Parathyroid adenoma (tissue), 2 donors: ENCODE measurements at regions not wholly inside any gene's neighbourhood (a gene's known extent, or its start where the extent isn't known, plus 50 kb on each side); places are given as distances from the start of the nearest gene placed in this dataset.
A peak's percentile ranks its signal among the peaks of the same experiment; 100 is the strongest.

Source experiments
- H2AFZ ChIP-seq: fragments of 300-600 bp; sonication (generic); one replicate; pipeline ENCODE4 v1.7.0; 2017; ENCODE audit warnings: antibody characterized with exemption, mild to moderate bottlenecking
- H3K27ac ChIP-seq: fragments of 300-600 bp; sonication (generic); one replicate; pipeline ENCODE4 v1.7.0; 2017
- H3K27me3 ChIP-seq: fragments of 300-600 bp; sonication (generic); one replicate; pipeline ENCODE4 v1.7.0; 2017; ENCODE audit warnings: low read length; ENCODE audit not compliant: control insufficient read depth, insufficient read depth
- H3K36me3 ChIP-seq: fragments of 300-600 bp; sonication (generic); one replicate; pipeline ENCODE4 v1.7.0; 2017; ENCODE audit warnings: low read length; ENCODE audit not compliant: control insufficient read depth, insufficient read depth
- H3K4me1 ChIP-seq: fragments of 300-600 bp; sonication (generic); one replicate; pipeline ENCODE4 v1.7.0; 2017; ENCODE audit warnings: control low read depth
- H3K4me2 ChIP-seq: fragments of 300-600 bp; sonication (generic); one replicate; pipeline ENCODE4 v1.7.0; 2017; ENCODE audit warnings: low read length
- H3K4me3 ChIP-seq: fragments of 300-600 bp; sonication (generic); one replicate; pipeline ENCODE4 v1.7.0; 2017; ENCODE audit warnings: low read depth, low read length
- H3K79me2 ChIP-seq: fragments of 300-600 bp; sonication (generic); one replicate; pipeline ENCODE4 v1.7.0; 2017; ENCODE audit warnings: control low read depth
- H3K9ac ChIP-seq: fragments of 300-600 bp; sonication (generic); one replicate; pipeline ENCODE4 v1.7.0; 2017; ENCODE audit warnings: mild to moderate bottlenecking
- H3K9me3 ChIP-seq: fragments of 300-600 bp; sonication (generic); one replicate; pipeline ENCODE4 v1.7.0; 2017; ENCODE audit warnings: low read length; ENCODE audit not compliant: control insufficient read depth
- CTCF ChIP-seq: fragments of 300-600 bp; sonication (generic); IDR thresholded peaks from one replicate; pipeline ENCODE4 v1.7.0; 2017; ENCODE audit warnings: antibody characterized with exemption, mild to moderate bottlenecking
- donor health status: primary hyperparathyroidism.

DNA sequence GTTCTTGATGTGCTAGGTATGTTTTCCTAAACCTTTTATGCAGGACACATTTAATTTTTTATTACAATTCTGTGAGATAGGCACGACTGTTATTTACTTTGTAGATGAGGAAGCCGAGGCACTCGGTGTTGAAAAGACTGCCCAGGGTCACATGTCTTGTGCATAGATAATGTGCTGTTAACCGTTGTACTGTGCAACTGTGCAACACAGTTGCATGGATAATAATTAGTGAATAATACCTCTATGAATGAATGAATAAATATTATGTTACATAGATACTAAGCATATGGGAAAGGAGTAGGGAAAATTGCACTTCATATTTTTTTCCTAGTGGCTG, 60.3 kb upstream of the DEK start:
- Histone ChIP-seq H3K9me3 (no peaks in the 10 kb centered on the region), H3K4me2 (no peak overlapping the region), H2AFZ (no peak overlapping the region), H3K27ac (no peak overlapping the region), H3K27me3 (no peaks in the 10 kb centered on the region), H3K9ac (no peak overlapping the region), H3K36me3 (no peaks in the 10 kb centered on the region), H3K4me3 (no peak overlapping the region), H3K79me2 (no peaks in the 10 kb centered on the region), H3K4me1 (no peaks in the 10 kb centered on the region)
- no peak for TF ChIP-seq CTCF

DNA sequence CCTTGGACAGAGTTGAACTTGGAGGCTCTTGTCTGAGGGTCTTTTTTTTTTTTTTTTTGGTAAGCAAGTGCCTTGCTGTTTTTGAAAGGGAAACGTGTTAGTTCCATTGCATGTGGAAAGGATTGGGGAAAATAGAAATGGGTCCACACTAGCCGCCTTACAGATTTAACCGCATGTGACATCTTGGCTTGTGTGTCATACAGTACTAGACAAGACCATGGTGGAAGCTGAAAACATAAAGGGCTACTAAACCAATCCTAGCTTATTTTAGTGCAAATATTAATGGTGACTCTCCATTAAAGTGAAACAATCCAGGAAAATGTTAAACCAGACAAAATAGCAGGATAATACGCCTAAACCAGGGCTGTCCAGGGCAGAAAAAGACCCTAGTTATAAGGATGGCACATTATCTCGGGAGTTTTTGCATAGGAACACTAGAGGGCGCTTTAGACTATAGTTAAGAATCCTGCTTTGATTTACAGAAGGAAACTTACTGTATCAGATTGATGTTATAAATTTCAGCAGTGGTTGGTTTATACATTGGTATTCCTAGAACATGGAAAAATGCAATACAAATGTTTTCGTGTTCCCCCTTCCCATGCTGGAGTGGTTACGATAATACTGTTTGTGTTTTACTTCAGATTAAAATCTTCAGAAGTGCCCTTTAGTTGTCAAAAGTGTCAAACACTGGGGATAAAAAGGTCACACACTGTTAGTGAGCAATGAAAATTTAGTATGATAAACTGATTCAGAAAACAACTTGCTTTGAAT, 59.8 kb upstream of the DEK start:
- H3K79me2 ChIP-seq, result no peaks in the 10 kb centered on the region
- H3K4me1 ChIP-seq, result no peaks in the 10 kb centered on the region
- H3K27me3 ChIP-seq, result no peaks in the 10 kb centered on the region
- no peaks in the 10 kb centered on the region for H3K9me3 ChIP-seq
- H3K4me2 ChIP-seq, result no peak overlapping the region
- peak; percentile 77 for TF ChIP-seq CTCF
- no peak overlapping the region for H3K4me3 ChIP-seq
- no peak overlapping the region for H2AFZ ChIP-seq
- no peak overlapping the region for H3K27ac ChIP-seq
- no peaks in the 10 kb centered on the region for H3K36me3 ChIP-seq
- no peak overlapping the region for H3K9ac ChIP-seq

GRCh38 chr6:18317850-18318249, 53.5 kb upstream of the DEK start:
- no peak overlapping the region for H3K9ac ChIP-seq
- no peak overlapping the region for H3K27ac ChIP-seq
- H3K4me2 ChIP-seq, result no peak overlapping the region
- no peak for TF ChIP-seq CTCF
- no peaks in the 10 kb centered on the region for H3K27me3 ChIP-seq
- no peaks in the 10 kb centered on the region for H3K9me3 ChIP-seq
- no peaks in the 10 kb centered on the region for H3K36me3 ChIP-seq
- H3K79me2 ChIP-seq, result no peaks in the 10 kb centered on the region
- no peaks in the 10 kb centered on the region for H3K4me1 ChIP-seq
- H2AFZ ChIP-seq, result no peak overlapping the region
- H3K4me3 ChIP-seq, result no peak overlapping the region

- H3K27ac ChIP-seq, result no peak overlapping the region
- H3K36me3 ChIP-seq, result no peaks in the 10 kb centered on the region
- H3K27me3 ChIP-seq, result no peaks in the 10 kb centered on the region
- no peaks in the 10 kb centered on the region for H3K79me2 ChIP-seq
- H3K9me3 ChIP-seq, result no peaks in the 10 kb centered on the region
- H3K9ac ChIP-seq, result no peak overlapping the region
- TF ChIP-seq CTCF, result no peak
- H3K4me2 ChIP-seq, result no peak overlapping the region
- H3K4me1 ChIP-seq, result no peaks in the 10 kb centered on the region
- H3K4me3 ChIP-seq, result no peak overlapping the region
- H2AFZ ChIP-seq, result no peak overlapping the region
Observed at GRCh38 chr6:18314317-18314997, 50.1 kb upstream of the DEK start.
